Activated naive CD8-positive, alpha-beta T cell treated with anti-CD3 and anti-CD28 coated beads, Interleukin-2, amount 50 U/mL, for 24 hours (primary cell): ENCODE measurements at regions not wholly inside any gene's neighbourhood (a gene's known extent, or its start where the extent isn't known, plus 50 kb on each side); places are given as distances from the start of the nearest gene placed in this dataset.

Experiments
- ATAC-seq: fragments of 150-1000 bp; cut with Tn5 transposase; one replicate; pipeline ENCODE4 v1.10.0; 2021
- DNase-seq: peaks from one replicate; pipeline ENCODE4 v3.0.0; 2021
- H3K27ac Mint-ChIP-seq: one replicate; pipeline ENCODE4 v1.8.0; 2021; ENCODE audit warnings: mild to moderate bottlenecking, mixed read lengths
- H3K27me3 Mint-ChIP-seq: one replicate; pipeline ENCODE4 v1.8.0; 2021; ENCODE audit warnings: mixed read lengths
- H3K36me3 Mint-ChIP-seq: one replicate; pipeline ENCODE4 v1.8.0; 2021; ENCODE audit warnings: low read depth, mixed read lengths
- H3K4me1 Mint-ChIP-seq: one replicate; pipeline ENCODE4 v1.8.0; 2021; ENCODE audit warnings: mixed read lengths
- H3K4me3 Mint-ChIP-seq: one replicate; pipeline ENCODE4 v1.8.0; 2021; ENCODE audit warnings: mild to moderate bottlenecking, moderate library complexity, mixed read lengths
- H3K9me3 Mint-ChIP-seq: one replicate; pipeline ENCODE4 v1.8.0; 2021; ENCODE audit warnings: mixed read lengths

- Mint-ChIP-seq H3K9me3 (no peaks in the 10 kb centered on the region), H3K4me1 (no peaks in the 10 kb centered on the region), H3K4me3 (no peak overlapping the region), H3K36me3 (no peaks in the 10 kb centered on the region), H3K27ac (no peak overlapping the region), H3K27me3 (no peaks in the 10 kb centered on the region)
- no peak for DNase-seq
- no peak for ATAC-seq
Measured at GRCh38 chr16:6165330-6165979, 1067.9 kb upstream of the EEF2KMT start.

GRCh38 chr16:6160871-6161270, 1063.3 kb upstream of the EEF2KMT start:
- Mint-ChIP-seq H3K9me3 (no peaks in the 10 kb centered on the region), H3K27ac (no peak overlapping the region), H3K36me3 (no peaks in the 10 kb centered on the region), H3K27me3 (no peaks in the 10 kb centered on the region), H3K4me3 (no peak overlapping the region), H3K4me1 (no peaks in the 10 kb centered on the region)
- DNase-seq = no peak
- ATAC-seq = no peak

- H3K4me3 Mint-ChIP-seq = no peak overlapping the region
- H3K4me1 Mint-ChIP-seq = no peaks in the 10 kb centered on the region
- ATAC-seq = no peak
- no peaks in the 10 kb centered on the region for H3K27me3 Mint-ChIP-seq
- H3K9me3 Mint-ChIP-seq = no peaks in the 10 kb centered on the region
- DNase-seq = no peak
- no peak overlapping the region for H3K27ac Mint-ChIP-seq
- no peaks in the 10 kb centered on the region for H3K36me3 Mint-ChIP-seq
Measured at GRCh38 chr16:6160303-6160702, 1062.7 kb upstream of the EEF2KMT start.

GRCh38 chr16:6157806-6158205, 1060.2 kb upstream of the EEF2KMT start:
- ATAC-seq = no peak
- Mint-ChIP-seq H3K9me3 (peaks cover 4% of the 10 kb centered on the region), H3K27me3 (no peaks in the 10 kb centered on the region), H3K4me3 (no peak overlapping the region), H3K27ac (no peak overlapping the region), H3K4me1 (no peaks in the 10 kb centered on the region), H3K36me3 (no peaks in the 10 kb centered on the region)
- no peak for DNase-seq

GRCh38 chr16:6155271-6155670, 1057.7 kb upstream of the EEF2KMT start:
- DNase-seq = no peak
- no peak overlapping the region for H3K27ac Mint-ChIP-seq
- H3K4me3 Mint-ChIP-seq = no peak overlapping the region
- H3K4me1 Mint-ChIP-seq = no peaks in the 10 kb centered on the region
- no peaks in the 10 kb centered on the region for H3K36me3 Mint-ChIP-seq
- H3K27me3 Mint-ChIP-seq = no peaks in the 10 kb centered on the region
- peaks cover 4% of the 10 kb centered on the region for H3K9me3 Mint-ChIP-seq
- ATAC-seq = no peak

- no peaks in the 10 kb centered on the region for H3K36me3 Mint-ChIP-seq
- H3K4me3 Mint-ChIP-seq = no peak overlapping the region
- DNase-seq = no peak
- no peaks in the 10 kb centered on the region for H3K4me1 Mint-ChIP-seq
- H3K9me3 Mint-ChIP-seq = peaks cover 4% of the 10 kb centered on the region
- H3K27me3 Mint-ChIP-seq = no peaks in the 10 kb centered on the region
- ATAC-seq = no peak
- H3K27ac Mint-ChIP-seq = no peak overlapping the region
Measured at GRCh38 chr16:6153901-6154300, 1056.3 kb upstream of the EEF2KMT start.

GRCh38 chr16:6149031-6149430, 1051.4 kb upstream of the EEF2KMT start:
- H3K4me1 Mint-ChIP-seq = no peaks in the 10 kb centered on the region
- H3K4me3 Mint-ChIP-seq = no peak overlapping the region
- H3K36me3 Mint-ChIP-seq = peaks cover 2% of the 10 kb centered on the region
- no peaks in the 10 kb centered on the region for H3K27me3 Mint-ChIP-seq
- DNase-seq (no peak), ATAC-seq (no peak)
- no peak overlapping the region for H3K27ac Mint-ChIP-seq
- peaks cover 7% of the 10 kb centered on the region for H3K9me3 Mint-ChIP-seq

GRCh38 chr16:6148361-6148760, 1050.8 kb upstream of the EEF2KMT start:
- no peaks in the 10 kb centered on the region for H3K4me1 Mint-ChIP-seq
- no peak overlapping the region for H3K4me3 Mint-ChIP-seq
- no peak for DNase-seq
- no peak for ATAC-seq
- H3K36me3 Mint-ChIP-seq = peaks cover 2% of the 10 kb centered on the region
- no peaks in the 10 kb centered on the region for H3K27me3 Mint-ChIP-seq
- no peak overlapping the region for H3K27ac Mint-ChIP-seq
- H3K9me3 Mint-ChIP-seq = peaks cover 7% of the 10 kb centered on the region

- ATAC-seq = no peak
- Mint-ChIP-seq H3K27me3 (no peaks in the 10 kb centered on the region), H3K4me3 (no peak overlapping the region), H3K36me3 (peaks cover 2% of the 10 kb centered on the region), H3K9me3 (peaks cover 11% of the 10 kb centered on the region), H3K27ac (no peak overlapping the region), H3K4me1 (no peaks in the 10 kb centered on the region)
- DNase-seq = no peak
Measured at GRCh38 chr16:6146874-6147425, 1049.4 kb upstream of the EEF2KMT start.

- no peak overlapping the region for H3K27ac Mint-ChIP-seq
- peaks cover 2% of the 10 kb centered on the region for H3K36me3 Mint-ChIP-seq
- ATAC-seq (no peak), DNase-seq (no peak)
- H3K4me1 Mint-ChIP-seq = no peaks in the 10 kb centered on the region
- H3K27me3 Mint-ChIP-seq = no peaks in the 10 kb centered on the region
- H3K4me3 Mint-ChIP-seq = no peak overlapping the region
- peaks cover 13% of the 10 kb centered on the region for H3K9me3 Mint-ChIP-seq
Measured at GRCh38 chr16:6146356-6146755, 1048.8 kb upstream of the EEF2KMT start.

GRCh38 chr16:6144463-6144862, 1046.9 kb upstream of the EEF2KMT start:
- H3K9me3 Mint-ChIP-seq = peaks cover 25% of the 10 kb centered on the region
- DNase-seq (no peak), ATAC-seq (no peak)
- H3K4me3 Mint-ChIP-seq = no peak overlapping the region
- H3K27me3 Mint-ChIP-seq = no peaks in the 10 kb centered on the region
- no peak overlapping the region for H3K27ac Mint-ChIP-seq
- no peaks in the 10 kb centered on the region for H3K4me1 Mint-ChIP-seq
- H3K36me3 Mint-ChIP-seq = peaks cover 2% of the 10 kb centered on the region

- DNase-seq (no peak), ATAC-seq (no peak)
- Mint-ChIP-seq H3K36me3 (peaks cover 2% of the 10 kb centered on the region), H3K27me3 (no peaks in the 10 kb centered on the region), H3K4me3 (no peak overlapping the region), H3K9me3 (peaks cover 26% of the 10 kb centered on the region), H3K4me1 (no peaks in the 10 kb centered on the region), H3K27ac (no peak overlapping the region)
Measured at GRCh38 chr16:6143020-6143419, 1045.4 kb upstream of the EEF2KMT start.

- no peak overlapping the region for H3K27ac Mint-ChIP-seq
- no peaks in the 10 kb centered on the region for H3K36me3 Mint-ChIP-seq
- H3K4me1 Mint-ChIP-seq = no peaks in the 10 kb centered on the region
- no peaks in the 10 kb centered on the region for H3K27me3 Mint-ChIP-seq
- peaks cover 21% of the 10 kb centered on the region for H3K9me3 Mint-ChIP-seq
- H3K4me3 Mint-ChIP-seq = no peak overlapping the region
- ATAC-seq (no peak), DNase-seq (no peak)
Measured at GRCh38 chr16:6133009-6133557, 1035.5 kb upstream of the EEF2KMT start.

- no peak for ATAC-seq
- no peak for DNase-seq
- H3K4me1 Mint-ChIP-seq = no peaks in the 10 kb centered on the region
- H3K4me3 Mint-ChIP-seq = no peak overlapping the region
- H3K27me3 Mint-ChIP-seq = no peaks in the 10 kb centered on the region
- H3K9me3 Mint-ChIP-seq = peaks cover 21% of the 10 kb centered on the region
- no peaks in the 10 kb centered on the region for H3K36me3 Mint-ChIP-seq
- no peak overlapping the region for H3K27ac Mint-ChIP-seq
Measured at GRCh38 chr16:6132121-6132520, 1034.5 kb upstream of the EEF2KMT start.

GRCh38 chr16:6131526-6132050, 1034.0 kb upstream of the EEF2KMT start:
- DNase-seq = no peak
- Mint-ChIP-seq H3K36me3 (no peaks in the 10 kb centered on the region), H3K4me1 (no peaks in the 10 kb centered on the region), H3K9me3 (peaks cover 21% of the 10 kb centered on the region), H3K27ac (no peak overlapping the region), H3K27me3 (no peaks in the 10 kb centered on the region), H3K4me3 (no peak overlapping the region)
- ATAC-seq = no peak
